ENCODE measurements at regions not wholly inside any gene's neighbourhood (a gene's known extent, or its start where the extent isn't known, plus 50 kb on each side); places are given as distances from the start of the nearest gene placed in this dataset.

- DNase-seq (ENCODE audit: extremely low read depth, low read depth): no peak
These were observed 49.9 kb upstream of the IQSEC1 start for GRCh38 chr3:13123013-13123654.

Data from NCI-H460 (cell line).